Kidney (tissue), 13 donors: ENCODE measurements at regions not wholly inside any gene's neighbourhood (a gene's known extent, or its start where the extent isn't known, plus 50 kb on each side); places are given as distances from the start of the nearest gene placed in this dataset.

Experiments used
- DNase-seq, 5 donors: peaks; one replicate each; pipeline ENCODE4 v3.0.0-alpha.2; 2013 to 2020
- FAIRE-seq: peaks from 2 replicates; lab custom pipeline; 2012; peaks lifted over from hg19 to GRCh38; lab: Jason Lieb, UNC
- H3K27ac ChIP-seq, 2 donors: one replicate each; pipeline ENCODE4 v1.7.0; 2013; ENCODE audit warnings: low read depth in 2 of 2, low read length in 2 of 2, inconsistent platforms in 1 of 2
- H3K27me3 ChIP-seq: one replicate; pipeline ENCODE4 v1.7.1; 2013; ENCODE audit warnings: low read length, inconsistent platforms; ENCODE audit not compliant: control insufficient read depth, insufficient read depth
- H3K36me3 ChIP-seq, 3 donors: one replicate each; pipeline versions ENCODE4 v1.7.0 to v1.7.1; 2013; ENCODE audit warnings: low read length in 3 of 3, control low read depth in 1 of 3, inconsistent platforms in 1 of 3; ENCODE audit not compliant: insufficient read depth in 3 of 3, control insufficient read depth in 2 of 3
- H3K4me1 ChIP-seq, 3 donors: one replicate each; pipeline versions ENCODE4 v1.7.0 to v1.7.1; 2013; ENCODE audit warnings: low read length in 3 of 3, inconsistent platforms in 1 of 3, low read depth in 1 of 3; ENCODE audit not compliant: control insufficient read depth in 2 of 3, insufficient read depth in 2 of 3
- H3K4me3 ChIP-seq, 3 donors: one replicate each; pipeline versions ENCODE4 v1.7.0 to v1.8.1; 2013; ENCODE audit warnings: low read length in 3 of 3, control low read depth in 1 of 3, inconsistent platforms in 1 of 3
- H3K9ac ChIP-seq, 3 donors: one replicate each; pipeline versions ENCODE4 v1.7.0 to v1.7.1; 2013; ENCODE audit warnings: low read length in 3 of 3, control low read depth in 1 of 3, inconsistent platforms in 1 of 3
- H3K9me3 ChIP-seq, 3 donors: one replicate each; pipeline versions ENCODE4 v1.7.0 to v1.7.1; 2013; ENCODE audit warnings: low read length in 3 of 3, control low read depth in 1 of 3, inconsistent platforms in 1 of 3; ENCODE audit not compliant: control insufficient read depth in 2 of 3, insufficient read depth in 1 of 3
- intact Hi-C: fragments of 100-400 bp; cut with DNase I; formaldehyde crosslinking; loops from one replicate; pipeline ENCODE4 v1.11.1; 2022
- TF ChIP-seq, protein P1 (sequence below): IDR thresholded peaks from 3 replicates; pipeline ENCODE4 v1.5.1; 2012; ENCODE audit warnings: mild to moderate bottlenecking, moderate library complexity, borderline replicate concordance; ENCODE audit not compliant: insufficient read depth; ENCODE audit errors: extremely low read depth
- donor health status: control.
- donor health status: control.
- donor health status: control.
- donor health status: control.
- donor health status: control.
- donor health status: DM: yes; HTN: yes; CAD: no.
- donor health status: Normal renal cell carcinoma (clear cell type).

GRCh38 chr12:16095531-16096110 is 181.9 kb downstream of the SLC15A5 start:
- no peaks in the 10 kb centered on the region for H3K36me3 ChIP-seq
- H3K9me3 ChIP-seq = no peaks in the 10 kb centered on the region
- H3K4me3 ChIP-seq = no peak overlapping the region
- DNase-seq = peak in 1 of 5 donors; percentile 8
- intact Hi-C loops = no loop called here
- H3K4me1 ChIP-seq = no peaks in the 10 kb centered on the region
- no peak overlapping the region for H3K9ac ChIP-seq
- no peak overlapping the region for H3K27ac ChIP-seq
- FAIRE-seq = no peak
- H3K27me3 ChIP-seq = no peaks in the 10 kb centered on the region
- TF ChIP-seq, protein P1, sequence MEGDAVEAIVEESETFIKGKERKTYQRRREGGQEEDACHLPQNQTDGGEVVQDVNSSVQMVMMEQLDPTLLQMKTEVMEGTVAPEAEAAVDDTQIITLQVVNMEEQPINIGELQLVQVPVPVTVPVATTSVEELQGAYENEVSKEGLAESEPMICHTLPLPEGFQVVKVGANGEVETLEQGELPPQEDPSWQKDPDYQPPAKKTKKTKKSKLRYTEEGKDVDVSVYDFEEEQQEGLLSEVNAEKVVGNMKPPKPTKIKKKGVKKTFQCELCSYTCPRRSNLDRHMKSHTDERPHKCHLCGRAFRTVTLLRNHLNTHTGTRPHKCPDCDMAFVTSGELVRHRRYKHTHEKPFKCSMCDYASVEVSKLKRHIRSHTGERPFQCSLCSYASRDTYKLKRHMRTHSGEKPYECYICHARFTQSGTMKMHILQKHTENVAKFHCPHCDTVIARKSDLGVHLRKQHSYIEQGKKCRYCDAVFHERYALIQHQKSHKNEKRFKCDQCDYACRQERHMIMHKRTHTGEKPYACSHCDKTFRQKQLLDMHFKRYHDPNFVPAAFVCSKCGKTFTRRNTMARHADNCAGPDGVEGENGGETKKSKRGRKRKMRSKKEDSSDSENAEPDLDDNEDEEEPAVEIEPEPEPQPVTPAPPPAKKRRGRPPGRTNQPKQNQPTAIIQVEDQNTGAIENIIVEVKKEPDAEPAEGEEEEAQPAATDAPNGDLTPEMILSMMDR = no peak

GRCh38 chr12:16094437-16094836 is 183.0 kb downstream of the SLC15A5 start:
- H3K9ac ChIP-seq = no peak overlapping the region
- H3K4me3 ChIP-seq = no peak overlapping the region
- H3K4me1 ChIP-seq = no peaks in the 10 kb centered on the region
- FAIRE-seq (no peak), DNase-seq (no peak)
- intact Hi-C loops = no loop called here
- H3K9me3 ChIP-seq = no peaks in the 10 kb centered on the region
- TF ChIP-seq, protein P1 = no peak
- H3K36me3 ChIP-seq = no peaks in the 10 kb centered on the region
- H3K27ac ChIP-seq = no peak overlapping the region
- no peaks in the 10 kb centered on the region for H3K27me3 ChIP-seq

GRCh38 chr12:16093825-16094224 is 182.7 kb downstream of the DERA start:
- H3K9ac ChIP-seq = no peak overlapping the region
- DNase-seq (no peak), FAIRE-seq (no peak)
- no peak overlapping the region for H3K4me3 ChIP-seq
- no peaks in the 10 kb centered on the region for H3K27me3 ChIP-seq
- no peaks in the 10 kb centered on the region for H3K4me1 ChIP-seq
- H3K36me3 ChIP-seq = no peaks in the 10 kb centered on the region
- intact Hi-C loops = no loop called here
- H3K27ac ChIP-seq = no peak overlapping the region
- H3K9me3 ChIP-seq = no peaks in the 10 kb centered on the region
- TF ChIP-seq, protein P1 = no peak

GRCh38 chr12:16090974-16091373 is 179.8 kb downstream of the DERA start:
- Histone ChIP-seq H3K4me1 (no peaks in the 10 kb centered on the region), H3K27ac (no peak overlapping the region), H3K9me3 (no peaks in the 10 kb centered on the region), H3K27me3 (no peaks in the 10 kb centered on the region), H3K9ac (no peak overlapping the region), H3K4me3 (no peak overlapping the region), H3K36me3 (no peaks in the 10 kb centered on the region)
- intact Hi-C loops = no loop called here
- TF ChIP-seq, protein P1 = no peak
- FAIRE-seq (no peak), DNase-seq (no peak)
